H9 (cell line): ENCODE measurements at regions not wholly inside any gene's neighbourhood (a gene's known extent, or its start where the extent isn't known, plus 50 kb on each side); places are given as distances from the start of the nearest gene placed in this dataset.

ENCODE experiments used
- DNase-seq: peaks from one replicate; pipeline ENCODE4 v3.0.0-alpha.2; 2017
- H2AFZ ChIP-seq: one replicate; pipeline ENCODE4 v1.6.1; 2013; ENCODE audit warnings: mild to moderate bottlenecking, low read length, control low read depth, moderate library complexity
- H2AK5ac ChIP-seq: 2 replicates; pipeline ENCODE4 v1.6.1; 2013; ENCODE audit warnings: low read length, control low read depth, mixed read lengths; ENCODE audit not compliant: insufficient read length
- H2BK120ac ChIP-seq: one replicate; pipeline ENCODE4 v1.6.1; 2013; ENCODE audit warnings: low read depth, mild to moderate bottlenecking, low read length, control low read depth, inconsistent platforms; ENCODE audit not compliant: poor library complexity, severe bottlenecking
- H2BK12ac ChIP-seq: 2 replicates; pipeline ENCODE4 v1.6.1; 2013; ENCODE audit warnings: low read length, control low read depth, mixed read lengths, low read depth; ENCODE audit not compliant: insufficient read length
- H2BK15ac ChIP-seq: 2 replicates; pipeline ENCODE4 v1.6.1; 2013; ENCODE audit warnings: low read depth, low read length, control low read depth
- H2BK20ac ChIP-seq: one replicate; pipeline ENCODE4 v1.6.1; 2013; ENCODE audit warnings: low read depth, mild to moderate bottlenecking, low read length, control low read depth, inconsistent platforms; ENCODE audit not compliant: poor library complexity, severe bottlenecking
- H2BK5ac ChIP-seq: 2 replicates; pipeline ENCODE4 v1.6.1; 2013; ENCODE audit warnings: low read length, control low read depth, mixed read lengths; ENCODE audit not compliant: insufficient read length
- H3K14ac ChIP-seq: 2 replicates; pipeline ENCODE4 v1.6.1; 2013; ENCODE audit warnings: low read length, control low read depth; ENCODE audit not compliant: insufficient read depth
- H3K18ac ChIP-seq: 2 replicates; pipeline ENCODE4 v1.6.1; 2013; ENCODE audit warnings: low read depth, mild to moderate bottlenecking, mixed read lengths, low read length, control low read depth; ENCODE audit not compliant: insufficient read length
- H3K23ac ChIP-seq: 2 replicates; pipeline ENCODE4 v1.6.1; 2013; ENCODE audit warnings: low read length, control low read depth, mixed read lengths, low read depth; ENCODE audit not compliant: insufficient read length
- H3K23me2 ChIP-seq: 2 replicates; pipeline ENCODE4 v1.6.1; 2013; ENCODE audit warnings: low read depth, mild to moderate bottlenecking, mixed read lengths, low read length, control low read depth; ENCODE audit not compliant: insufficient read length, poor library complexity, severe bottlenecking
- H3K27ac ChIP-seq: 2 replicates; pipeline ENCODE4 v1.5.1; 2013; ENCODE audit warnings: low read length, control low read depth, mixed read lengths, low read depth; ENCODE audit not compliant: insufficient read length
- H3K27me3 ChIP-seq: 2 replicates; pipeline ENCODE4 v1.6.1; 2013; ENCODE audit warnings: low read length, control low read depth, inconsistent platforms; ENCODE audit not compliant: insufficient read depth
- H3K4ac ChIP-seq: 2 replicates; pipeline ENCODE4 v1.6.1; 2013; ENCODE audit warnings: low read depth, mild to moderate bottlenecking, control low read depth, inconsistent platforms, low read length, moderate library complexity
- H3K4me1 ChIP-seq: 2 replicates; pipeline ENCODE4 v1.6.1; 2013; ENCODE audit warnings: low read length, control low read depth, inconsistent platforms; ENCODE audit not compliant: insufficient read depth
- H3K4me2 ChIP-seq: 2 replicates; pipeline ENCODE4 v1.6.1; 2013; ENCODE audit warnings: low read length, control low read depth, mixed read lengths; ENCODE audit not compliant: insufficient read length, insufficient read depth
- H3K56ac ChIP-seq: 2 replicates; pipeline ENCODE4 v1.6.1; 2013; ENCODE audit warnings: low read depth, mild to moderate bottlenecking, mixed read lengths, low read length, control low read depth; ENCODE audit not compliant: insufficient read length
- H3K79me1 ChIP-seq: 2 replicates; pipeline ENCODE4 v1.6.1; 2013; ENCODE audit warnings: low read depth, mild to moderate bottlenecking, moderate library complexity, low read length, control low read depth, inconsistent platforms; ENCODE audit not compliant: insufficient read depth, poor library complexity, severe bottlenecking
- H3K79me2 ChIP-seq: 2 replicates; pipeline ENCODE4 v1.6.1; 2013; ENCODE audit warnings: low read length, control low read depth, inconsistent platforms; ENCODE audit not compliant: insufficient read depth
- H3K9ac ChIP-seq: 2 replicates; pipeline ENCODE4 v1.6.1; 2013; ENCODE audit warnings: low read length, control low read depth, mixed read lengths; ENCODE audit not compliant: insufficient read length; ENCODE audit errors: extremely low read depth
- H3K9me3 ChIP-seq: one replicate; pipeline ENCODE4 v1.6.1; 2013; ENCODE audit warnings: low read depth, low read length, inconsistent platforms; ENCODE audit not compliant: control insufficient read depth
- H3T11ph ChIP-seq: one replicate; pipeline ENCODE4 v1.6.1; 2013; ENCODE audit warnings: mild to moderate bottlenecking, low read length, control low read depth, inconsistent platforms
- H4K20me1 ChIP-seq: one replicate; pipeline ENCODE4 v1.6.1; 2013; ENCODE audit not compliant: control insufficient read depth, insufficient read length, insufficient read depth
- H4K5ac ChIP-seq: 2 replicates; pipeline ENCODE4 v1.6.1; 2013; ENCODE audit warnings: low read depth, mild to moderate bottlenecking, mixed read lengths, low read length, control low read depth; ENCODE audit not compliant: insufficient read length
- H4K8ac ChIP-seq: replicated peaks from 2 replicates; pipeline ENCODE4 v1.6.1; 2013; ENCODE audit warnings: low read length, control low read depth, mixed read lengths, low read depth; ENCODE audit not compliant: insufficient read length
- H4K91ac ChIP-seq: 2 replicates; pipeline ENCODE4 v1.6.1; 2013; ENCODE audit warnings: low read depth, mild to moderate bottlenecking, moderate library complexity, mixed read lengths, low read length, control low read depth; ENCODE audit not compliant: insufficient read length
- H3K27ac Mint-ChIP-seq, 3 experiments: 2 replicates in 2 of 3; 3 replicates in 1 of 3; pipeline ENCODE4 v1.8.0; 2020 to 2021; ENCODE audit warnings: mixed read lengths in 3 of 3, mild to moderate bottlenecking in 1 of 3, moderate library complexity in 1 of 3
- H3K27me3 Mint-ChIP-seq: 2 replicates; pipeline ENCODE4 v1.8.0; 2021; ENCODE audit warnings: low read depth, mild to moderate bottlenecking, moderate library complexity, mixed read lengths
- H3K36me3 Mint-ChIP-seq, 3 experiments: 2 replicates in 2 of 3; 3 replicates in 1 of 3; pipeline ENCODE4 v1.8.0; 2020 to 2021; ENCODE audit warnings: low read depth in 3 of 3, mixed read lengths in 3 of 3; ENCODE audit not compliant: insufficient read depth in 1 of 3
- H3K4me1 Mint-ChIP-seq, 2 experiments: 2 replicates each; pipeline ENCODE4 v1.8.0; 2020; ENCODE audit warnings: mixed read lengths in 2 of 2
- H3K4me3 Mint-ChIP-seq, 2 experiments: 2 replicates in 1 of 2; 3 replicates in 1 of 2; pipeline ENCODE4 v1.8.0; 2020 to 2021; ENCODE audit warnings: mild to moderate bottlenecking in 2 of 2, mixed read lengths in 2 of 2, moderate library complexity in 1 of 2
- H3K9me3 Mint-ChIP-seq, 2 experiments: 2 replicates in 1 of 2; 3 replicates in 1 of 2; pipeline ENCODE4 v1.8.0; 2020; ENCODE audit warnings: mild to moderate bottlenecking in 2 of 2, mixed read lengths in 2 of 2, moderate library complexity in 1 of 2
- WGBS: extraction: QIAGEN DNeasy Blood & Tissue Kit; methylation state at CpG from one replicate; pipeline ENCODE4 v1.1.7; 2013; ENCODE audit warnings: missing lambda C conversion rate, low lambda C conversion rate, mixed read lengths; ENCODE audit not compliant: insufficient read length; ENCODE audit errors: extremely low coverage; 5-methylcytosine and 5-hydroxymethylcytosine counted together
- TF ChIP-seq, protein P1 (sequence below): fragments of 200-600 bp; sonication (generic); conservative IDR thresholded peaks from 3 replicates; pipeline ENCODE4 v1.8.0; 2021; ENCODE audit warnings: antibody characterized with exemption, mild to moderate bottlenecking

DNA sequence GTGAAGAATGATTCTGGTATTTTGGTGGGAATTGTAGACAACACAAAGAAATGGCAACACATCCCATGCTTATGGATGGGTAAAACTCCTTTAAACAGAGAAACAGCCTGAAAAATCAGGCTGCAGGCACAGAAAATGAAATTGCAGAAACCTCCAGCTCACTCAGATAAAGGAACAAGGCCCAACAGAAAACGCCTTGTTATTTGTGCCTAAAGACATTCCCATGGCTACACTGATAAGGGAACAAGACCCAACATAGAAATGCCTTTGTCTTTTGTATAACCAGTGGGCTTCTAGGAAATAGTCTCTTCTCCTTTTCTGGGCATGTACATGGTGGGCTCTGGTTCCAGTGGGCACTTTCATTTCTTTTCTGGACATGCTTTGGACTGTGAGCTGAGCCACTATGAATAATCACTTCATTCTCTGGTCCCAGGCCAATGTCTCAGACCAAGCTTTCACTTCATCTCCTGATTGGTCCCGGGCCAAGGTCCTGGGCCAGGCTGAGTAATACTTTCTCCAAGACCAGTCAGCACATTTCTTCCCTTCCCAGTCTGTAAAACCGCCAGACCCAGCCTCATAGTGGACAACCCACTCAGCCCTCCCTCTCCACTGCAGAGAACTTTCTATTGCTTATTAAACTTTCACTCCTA is 160.5 kb downstream of the TBX22 start:
- Mint-ChIP-seq H3K4me3 (no peak overlapping the region), H3K27me3 (no peaks in the 10 kb centered on the region), H3K27ac (no peak overlapping the region), H3K9me3 (peaks cover 61 to 66% of the 10 kb centered on the region in 2 experiments), H3K4me1 (no peaks in the 10 kb centered on the region), H3K36me3 (no peaks in the 10 kb centered on the region; a peak in 3 of 7 replicates)
- Histone ChIP-seq H3K23me2 (no peaks in the 10 kb centered on the region), H2AFZ (no peak overlapping the region), H3K14ac (no peak overlapping the region), H3K56ac (no peak overlapping the region), H2BK5ac (no peak overlapping the region), H3K79me1 (no peaks in the 10 kb centered on the region), H4K91ac (no peak overlapping the region), H3K4me2 (no peak overlapping the region), H3K18ac (no peak overlapping the region), H4K20me1 (no peaks in the 10 kb centered on the region), H2BK120ac (no peak overlapping the region), H2BK20ac (no peak overlapping the region), H3K27ac (no peak overlapping the region), H3K27me3 (no peaks in the 10 kb centered on the region), H3K9me3 (peaks cover 36% of the 10 kb centered on the region), H3K9ac (no peak overlapping the region), H3K79me2 (no peaks in the 10 kb centered on the region), H3K4ac (no peak overlapping the region), H2BK15ac (no peak overlapping the region), H3K4me1 (no peaks in the 10 kb centered on the region), H3T11ph (no peak overlapping the region), H2BK12ac (no peak overlapping the region), H4K5ac (no peak overlapping the region), H2AK5ac (no peak overlapping the region), H3K23ac (no peak overlapping the region), H4K8ac (no peak overlapping the region)
- no peak for DNase-seq
- no CpG with 5 or more reads among the region's 3 CpGs for WGBS
- TF ChIP-seq, protein P1, sequence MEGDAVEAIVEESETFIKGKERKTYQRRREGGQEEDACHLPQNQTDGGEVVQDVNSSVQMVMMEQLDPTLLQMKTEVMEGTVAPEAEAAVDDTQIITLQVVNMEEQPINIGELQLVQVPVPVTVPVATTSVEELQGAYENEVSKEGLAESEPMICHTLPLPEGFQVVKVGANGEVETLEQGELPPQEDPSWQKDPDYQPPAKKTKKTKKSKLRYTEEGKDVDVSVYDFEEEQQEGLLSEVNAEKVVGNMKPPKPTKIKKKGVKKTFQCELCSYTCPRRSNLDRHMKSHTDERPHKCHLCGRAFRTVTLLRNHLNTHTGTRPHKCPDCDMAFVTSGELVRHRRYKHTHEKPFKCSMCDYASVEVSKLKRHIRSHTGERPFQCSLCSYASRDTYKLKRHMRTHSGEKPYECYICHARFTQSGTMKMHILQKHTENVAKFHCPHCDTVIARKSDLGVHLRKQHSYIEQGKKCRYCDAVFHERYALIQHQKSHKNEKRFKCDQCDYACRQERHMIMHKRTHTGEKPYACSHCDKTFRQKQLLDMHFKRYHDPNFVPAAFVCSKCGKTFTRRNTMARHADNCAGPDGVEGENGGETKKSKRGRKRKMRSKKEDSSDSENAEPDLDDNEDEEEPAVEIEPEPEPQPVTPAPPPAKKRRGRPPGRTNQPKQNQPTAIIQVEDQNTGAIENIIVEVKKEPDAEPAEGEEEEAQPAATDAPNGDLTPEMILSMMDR = no peak
